GM19455 (cell line): ENCODE measurements at regions not wholly inside any gene's neighbourhood (a gene's known extent, or its start where the extent isn't known, plus 50 kb on each side); places are given as distances from the start of the nearest gene placed in this dataset.
"Not testable (repeated sequence)": the region's sequence is repeated elsewhere in the genome, so short reads cannot be mapped to it uniquely, and the experiment has no call there.

Source experiments
- ATAC-seq: cut with Tn5 transposase; IDR thresholded peaks from one replicate; pipeline ENCODE4 v1.9.1; 2021; ENCODE audit not compliant: unreplicated experiment

DNA sequence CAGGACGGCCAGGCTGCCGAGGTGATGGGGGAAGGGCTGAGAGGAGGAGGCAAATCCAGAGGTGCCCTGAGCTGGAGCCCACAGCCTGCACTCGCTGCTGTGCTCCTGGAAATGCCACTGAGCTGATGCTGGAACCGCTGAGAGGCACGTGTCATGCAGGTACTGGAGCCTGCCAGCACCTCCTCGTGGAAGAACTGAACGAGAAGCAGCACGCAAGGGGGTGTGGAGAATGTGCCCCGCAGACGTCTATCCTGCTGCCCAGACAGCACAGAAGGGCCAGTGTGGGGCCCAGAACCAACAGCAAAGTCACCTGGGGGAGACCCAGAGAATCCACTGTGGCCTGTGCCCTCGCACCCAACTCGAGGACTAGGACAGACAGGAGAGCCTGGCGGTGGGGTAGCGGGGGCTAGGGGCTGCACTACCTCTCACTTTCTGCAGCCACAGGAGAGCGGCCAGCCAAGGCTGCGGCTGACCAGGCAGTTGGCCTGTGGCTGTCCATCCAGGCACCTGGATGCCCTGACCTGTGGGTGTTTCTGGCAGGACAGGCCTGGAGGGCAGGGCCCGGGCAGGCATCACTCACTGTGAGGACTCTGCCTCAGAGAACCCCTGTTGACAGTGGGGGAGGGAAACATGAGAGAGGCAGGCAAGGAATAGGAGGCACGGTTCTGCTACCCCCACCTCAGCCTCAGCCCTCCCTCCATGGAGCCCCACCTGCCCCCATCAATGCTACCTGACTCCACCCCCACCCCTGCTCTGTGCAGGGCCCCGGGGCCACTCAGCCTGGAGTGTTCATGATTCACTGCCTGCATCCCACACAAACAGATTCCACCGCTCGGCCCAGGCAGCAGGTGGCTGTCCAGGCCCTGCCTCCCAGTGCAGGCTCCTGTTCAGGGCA is 213.1 kb downstream of the TBC1D2B start:
- ATAC-seq, result no peak

DNA sequence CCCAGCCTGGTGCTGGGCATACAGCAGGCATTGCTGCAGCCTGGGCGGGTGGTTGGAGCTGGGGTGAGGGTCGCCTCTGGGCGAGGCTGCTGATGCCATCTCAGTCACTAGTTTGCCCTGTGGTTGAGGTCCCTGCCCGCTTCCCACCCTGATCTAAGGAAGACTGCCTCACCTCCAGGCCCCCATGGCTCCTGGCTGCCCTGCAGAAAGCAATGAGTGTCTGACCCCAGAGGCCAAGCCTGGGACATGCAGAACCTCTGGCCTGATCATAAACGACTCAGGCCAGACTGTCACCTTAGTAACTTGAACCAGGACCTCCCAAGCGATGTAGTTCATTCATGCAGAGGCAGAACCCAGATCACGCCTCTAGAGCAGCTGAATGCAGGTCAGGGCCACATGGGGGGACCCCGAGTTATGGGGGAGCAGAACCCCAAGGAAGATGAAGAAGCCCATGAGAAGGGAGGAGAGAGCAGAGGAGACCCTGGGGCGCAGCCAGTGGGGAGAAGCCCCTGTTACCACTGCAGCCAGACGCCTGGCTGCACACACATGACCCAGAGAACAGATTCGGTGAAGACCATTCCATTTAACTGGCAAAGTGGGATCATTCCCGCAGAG is 213.9 kb downstream of the TBC1D2B start:
- no peak for ATAC-seq

DNA sequence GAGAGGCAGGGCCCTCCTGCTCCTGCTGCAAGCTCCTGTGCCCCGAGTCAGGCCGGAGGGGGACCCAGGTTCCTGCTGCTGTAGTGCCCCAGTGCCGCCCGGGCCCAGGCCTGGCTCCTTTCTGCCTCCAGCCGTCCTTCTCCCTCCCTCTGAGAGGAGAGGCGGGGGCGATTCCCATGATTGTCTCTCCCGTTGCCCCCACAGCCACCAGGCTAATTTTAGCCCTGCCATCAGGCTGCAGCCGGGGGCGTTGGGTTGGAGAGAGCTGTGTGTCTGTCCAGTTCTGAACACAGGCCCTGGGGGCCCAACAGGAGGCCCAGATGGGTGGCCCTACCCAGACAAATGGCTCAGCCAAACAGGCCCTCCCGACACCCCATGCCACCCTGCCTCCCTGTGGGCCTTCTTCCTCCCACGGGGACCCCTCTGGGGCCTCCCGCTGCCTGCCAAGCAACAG is 214.8 kb downstream of the TBC1D2B start:
- no peak for ATAC-seq

DNA sequence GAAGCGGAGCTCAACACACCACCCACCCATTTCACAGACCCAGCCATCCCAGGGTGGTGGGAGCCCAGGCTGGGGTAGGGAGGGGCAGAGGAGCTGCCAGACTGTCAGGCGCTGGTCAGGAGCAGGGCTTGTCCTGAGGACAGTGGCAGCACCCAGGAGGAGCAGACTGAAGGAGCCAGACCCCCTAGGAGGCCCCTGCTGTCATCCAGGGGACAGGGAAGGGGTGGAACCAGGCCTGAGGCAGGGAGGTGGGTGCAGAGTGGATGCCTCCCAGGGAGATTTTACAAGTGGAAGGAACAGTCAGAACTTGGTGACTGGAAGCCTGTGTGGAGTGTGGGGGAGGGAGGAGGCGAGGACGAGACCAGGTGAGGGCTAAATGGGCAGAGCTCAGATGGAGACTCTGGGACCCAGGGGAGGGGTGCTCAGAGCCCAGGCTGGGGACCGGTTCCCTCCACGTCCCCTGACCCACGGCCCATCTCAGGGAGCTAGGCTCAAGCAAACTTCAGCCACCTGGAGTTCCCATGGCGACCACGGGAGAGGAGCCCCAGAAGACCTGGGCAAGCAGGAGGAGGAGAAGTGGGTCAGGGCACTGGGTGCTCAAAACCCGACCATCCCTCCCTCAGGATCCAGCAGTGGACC is 215.4 kb downstream of the TBC1D2B start:
- not testable (repeated sequence) for ATAC-seq

DNA sequence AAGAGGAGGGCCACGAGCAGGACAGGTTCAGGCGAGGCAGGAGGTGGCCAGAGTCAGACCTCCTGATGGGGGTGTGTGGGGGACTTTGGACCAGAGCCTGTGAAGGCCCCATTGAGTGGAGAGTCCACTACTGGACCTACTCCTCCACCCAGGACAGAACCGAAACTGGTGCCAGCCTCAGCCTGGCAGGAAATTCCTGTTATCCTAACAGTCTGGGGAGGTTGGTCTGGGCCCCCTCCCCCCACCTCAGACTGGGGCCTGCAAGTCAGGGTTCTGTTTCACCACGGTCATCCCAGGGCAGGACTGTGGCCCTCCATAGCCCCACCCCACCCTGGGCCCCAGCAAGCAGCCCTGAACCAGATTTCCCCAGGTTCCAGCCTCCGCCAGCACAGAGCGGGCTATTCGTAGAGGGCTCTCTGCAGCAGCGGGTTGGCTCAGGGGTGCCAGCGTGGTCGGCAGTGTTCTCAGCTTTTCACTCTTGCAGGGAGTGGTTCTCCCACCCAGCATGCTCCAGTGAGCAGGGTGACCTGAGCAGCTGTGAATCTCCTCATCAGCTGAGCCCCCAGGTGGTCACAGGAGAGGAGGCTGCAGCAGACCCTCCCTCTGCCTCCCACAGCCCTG is 217.3 kb downstream of the TBC1D2B start:
- no peak for ATAC-seq

DNA sequence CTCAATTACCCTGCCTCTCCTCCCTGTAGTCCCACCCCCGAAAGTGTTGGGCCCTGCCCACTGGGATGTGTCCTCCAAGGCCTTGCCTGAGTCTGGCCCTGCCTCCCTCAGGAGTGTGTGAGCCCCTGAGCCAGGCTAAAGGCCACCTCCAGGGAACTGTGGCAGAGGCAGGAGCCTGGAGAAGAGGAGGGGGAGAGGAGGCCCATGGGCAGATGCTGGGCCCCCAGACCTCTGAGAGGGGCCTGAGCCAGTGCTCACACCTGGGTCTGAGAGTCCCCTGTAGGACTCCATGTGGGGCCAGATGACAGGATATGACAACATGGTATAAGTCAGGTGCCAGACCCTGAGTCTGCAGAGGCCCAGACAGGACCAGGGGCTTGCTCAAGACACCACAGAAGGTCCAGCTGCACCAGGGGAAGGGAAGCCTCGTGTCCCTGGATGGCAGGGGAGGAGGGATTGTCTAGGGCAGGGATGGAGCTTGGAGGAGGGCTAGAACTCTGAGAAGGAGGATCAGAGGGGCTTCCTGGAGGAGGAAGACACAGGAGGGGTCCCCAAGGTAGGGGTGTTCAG is 217.9 kb downstream of the TBC1D2B start:
- no peak for ATAC-seq

DNA sequence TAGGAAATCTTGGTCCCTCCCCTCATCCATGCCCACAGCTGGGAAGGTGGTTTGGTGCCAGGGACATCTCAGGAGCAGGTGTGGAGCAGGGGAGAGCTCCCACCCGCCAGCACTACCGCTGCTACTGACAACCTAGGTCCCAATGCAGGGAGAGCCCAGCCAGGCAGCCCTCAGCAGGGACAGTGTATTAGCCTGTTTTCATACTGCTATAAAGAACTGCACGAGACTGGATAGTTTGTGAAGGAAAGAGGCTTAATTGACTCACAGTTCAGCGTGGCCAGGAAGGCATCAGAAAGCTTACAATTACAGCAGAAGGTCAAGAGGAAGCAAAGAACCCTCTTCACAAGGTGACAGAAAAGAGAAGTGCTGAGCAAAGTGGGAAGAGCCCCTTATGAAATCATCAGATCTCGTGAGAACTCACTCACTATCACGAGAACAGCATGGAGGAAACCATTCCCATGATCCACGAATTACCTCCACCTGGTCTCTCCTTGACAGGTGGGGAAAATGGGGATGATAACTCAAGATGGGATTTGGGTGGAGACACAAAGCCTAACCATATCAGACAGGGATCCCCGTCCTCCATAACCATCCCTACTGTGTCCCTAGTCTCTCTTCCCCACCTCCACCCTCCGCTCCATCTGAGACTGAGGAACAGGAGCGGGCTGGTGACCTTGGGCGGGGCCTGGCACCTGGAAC is 218.6 kb downstream of the TBC1D2B start:
- no peak for ATAC-seq

DNA sequence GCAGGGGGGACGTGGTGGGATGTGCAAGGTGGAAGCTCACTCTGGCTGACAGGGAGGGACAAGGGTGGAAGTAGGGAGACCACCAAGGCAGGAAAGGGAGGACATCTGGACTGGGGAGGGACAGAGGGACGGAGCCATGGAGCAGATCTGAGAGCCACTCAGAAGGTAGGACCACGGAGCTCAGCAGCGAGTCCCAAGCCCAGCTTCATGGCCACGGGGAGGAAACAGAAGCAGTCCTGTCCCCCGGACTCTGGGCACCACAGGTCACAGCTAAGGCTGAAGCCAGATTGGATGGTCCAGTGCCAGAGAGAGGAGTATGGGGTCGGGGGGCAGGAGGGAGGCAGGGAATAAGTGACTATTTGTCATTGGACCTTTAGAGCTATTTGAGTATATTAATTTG is 220.1 kb downstream of the TBC1D2B start:
- no peak for ATAC-seq

DNA sequence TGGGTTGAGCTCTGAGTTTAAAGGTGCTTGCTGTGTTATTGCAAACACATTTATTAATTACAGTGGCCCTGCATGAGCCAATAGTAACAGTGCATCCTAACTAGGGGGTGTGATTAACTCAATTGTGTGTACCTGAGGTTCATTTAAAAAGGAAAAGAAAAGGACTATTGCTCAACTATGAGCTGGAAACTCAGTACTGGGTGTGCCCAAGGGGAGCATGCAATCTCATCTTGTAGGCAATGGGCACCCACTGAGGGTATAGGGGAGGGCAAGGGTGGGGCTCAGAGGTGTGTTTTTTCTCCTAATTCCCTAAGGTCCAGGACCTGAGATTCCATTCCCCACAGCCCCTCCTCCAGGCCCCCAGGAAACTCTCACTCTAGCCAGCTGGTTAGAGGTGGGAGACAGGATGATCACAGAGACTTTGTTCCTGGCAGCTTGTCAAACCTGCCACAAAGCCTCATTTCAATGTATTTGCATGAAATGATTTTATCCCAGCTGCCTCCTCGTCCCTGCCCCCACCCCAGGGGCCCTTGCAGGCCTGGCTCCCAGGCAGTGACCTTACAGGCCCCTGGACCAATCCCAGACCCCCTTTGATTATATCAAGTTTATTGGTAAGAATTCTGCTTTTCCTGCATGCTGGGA is 220.7 kb downstream of the TBC1D2B start:
- no peak for ATAC-seq

DNA sequence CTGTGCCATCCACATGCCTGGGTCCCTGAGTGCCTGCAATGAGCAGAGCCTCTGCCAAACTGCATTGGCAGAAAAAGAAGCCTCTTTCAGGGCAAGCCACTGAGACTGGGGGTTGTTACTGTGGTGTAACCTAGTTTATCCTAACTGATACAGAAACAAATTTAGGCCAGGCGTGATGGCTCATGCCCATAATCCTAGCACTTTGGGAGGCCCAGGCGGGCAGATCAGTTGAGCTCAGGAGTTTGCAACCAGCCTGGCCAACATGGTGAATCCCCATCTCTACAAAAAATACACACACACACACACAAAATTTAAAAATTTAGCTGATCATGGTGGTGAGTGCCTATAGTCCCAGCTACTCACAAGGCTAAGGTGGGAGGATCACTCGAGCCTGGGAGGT is 221.6 kb downstream of the TBC1D2B start:
- no peak for ATAC-seq

DNA sequence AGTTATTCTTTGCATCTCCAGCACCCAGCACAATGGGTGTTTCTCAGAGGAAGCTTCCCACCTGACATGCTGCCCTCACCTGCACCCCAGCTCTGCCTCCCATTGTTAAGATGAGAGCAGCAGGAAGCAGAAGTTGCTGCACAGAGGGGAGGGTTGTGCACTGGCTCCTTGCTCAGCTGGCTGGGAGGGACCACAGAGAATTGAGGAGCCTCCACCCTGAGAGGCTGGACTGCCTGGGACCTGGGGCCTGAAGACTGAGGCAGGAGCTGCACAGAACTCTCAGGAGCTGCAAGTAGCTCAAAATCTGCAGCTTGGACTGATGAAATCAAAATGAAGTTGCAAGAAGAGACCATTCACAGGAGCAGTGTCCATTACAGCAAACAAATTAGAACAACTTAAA is 222.3 kb upstream of the LINGO1 start:
- ATAC-seq, result no peak

DNA sequence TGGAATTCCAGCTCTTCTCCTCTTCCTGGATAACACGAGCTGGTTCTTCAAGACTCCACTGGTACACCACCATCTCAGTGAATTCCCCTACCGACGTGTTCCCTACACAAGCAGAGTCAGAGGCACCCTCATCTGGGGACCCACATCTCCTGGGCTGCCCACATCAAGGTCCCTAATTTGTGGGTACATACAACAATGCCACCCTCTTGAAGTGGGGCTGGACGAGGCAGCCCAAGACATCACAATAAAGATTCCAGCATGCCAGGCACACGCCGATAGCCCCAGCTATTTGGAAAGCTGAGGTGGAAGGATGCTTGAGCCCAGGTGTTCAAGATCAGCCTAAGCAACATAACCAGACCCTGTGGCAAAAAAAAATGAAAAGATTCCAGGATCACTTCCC is 221.2 kb upstream of the LINGO1 start:
- ATAC-seq, result no peak

DNA sequence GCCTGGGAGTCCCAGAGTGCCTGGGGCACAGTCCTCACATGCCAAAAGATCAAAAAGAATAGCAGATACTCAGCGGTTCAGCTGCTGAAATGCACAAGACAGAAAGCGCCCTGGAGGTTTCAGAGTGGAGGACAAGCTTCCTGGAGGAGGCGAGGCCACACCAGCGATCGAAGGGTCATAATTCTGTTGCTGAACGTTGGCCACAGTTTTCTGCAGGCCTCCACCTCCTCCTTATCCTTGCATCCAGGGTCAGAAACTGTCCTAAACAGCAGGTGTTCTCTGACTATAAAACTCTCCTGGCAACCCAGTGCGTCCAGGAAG is 220.3 kb upstream of the LINGO1 start:
- no peak for ATAC-seq

DNA sequence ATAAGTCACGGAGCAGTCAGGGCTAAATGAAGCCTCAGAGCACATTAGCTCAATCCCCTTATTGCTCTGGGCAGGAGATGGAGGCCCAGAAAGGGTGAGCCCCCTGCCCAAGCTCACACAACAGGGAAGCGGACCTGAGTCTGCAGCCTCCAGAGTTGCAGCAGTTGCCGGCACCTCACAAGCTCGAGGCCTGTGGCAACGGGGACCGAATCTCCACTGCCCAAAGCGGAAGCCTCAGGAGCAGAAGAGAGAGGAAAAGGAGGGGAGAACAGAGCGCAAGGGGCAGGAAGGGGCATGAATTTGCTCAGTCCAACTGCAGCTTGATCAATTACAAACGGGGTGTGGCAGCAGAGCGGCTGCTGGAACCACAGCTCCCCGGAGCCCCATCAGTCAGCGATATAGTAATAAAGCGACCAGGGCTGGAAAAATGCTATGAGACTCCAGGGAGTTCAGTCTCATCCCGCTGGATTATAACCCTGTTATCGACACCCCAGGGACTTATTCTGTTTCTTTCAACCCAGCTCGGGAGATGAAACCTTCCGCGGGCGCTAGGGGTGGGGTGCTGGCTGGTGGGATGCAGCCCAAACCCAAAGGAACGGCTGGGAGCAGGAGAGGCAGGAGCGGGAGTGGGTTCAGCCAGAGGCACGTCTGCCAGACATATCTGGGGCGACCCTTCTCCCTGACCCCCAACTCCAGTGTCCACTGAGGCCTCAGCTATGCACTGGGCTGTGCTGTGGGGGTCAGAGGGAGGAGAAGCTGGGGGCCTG is 219.7 kb upstream of the LINGO1 start:
- no peak for ATAC-seq

DNA sequence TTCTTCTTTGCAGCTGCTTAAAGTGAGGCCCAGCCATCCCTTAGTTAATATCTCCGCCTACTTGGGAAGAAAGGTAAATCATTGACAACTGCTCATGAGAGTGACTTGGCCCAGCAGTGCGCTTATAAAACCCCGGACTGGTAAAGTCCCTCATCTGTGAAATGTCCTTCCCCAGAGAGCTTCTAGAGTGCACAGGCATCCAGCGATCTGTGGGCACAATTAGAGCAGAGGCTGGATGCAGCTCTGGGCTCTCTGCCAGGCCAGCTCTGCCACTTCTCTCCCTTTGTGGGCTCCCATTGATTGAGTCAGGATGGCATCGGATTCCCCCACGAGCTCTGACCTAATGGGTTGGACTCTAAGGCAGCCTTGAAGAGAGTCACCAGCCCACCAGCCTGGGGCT is 219.0 kb upstream of the LINGO1 start:
- no peak for ATAC-seq

DNA sequence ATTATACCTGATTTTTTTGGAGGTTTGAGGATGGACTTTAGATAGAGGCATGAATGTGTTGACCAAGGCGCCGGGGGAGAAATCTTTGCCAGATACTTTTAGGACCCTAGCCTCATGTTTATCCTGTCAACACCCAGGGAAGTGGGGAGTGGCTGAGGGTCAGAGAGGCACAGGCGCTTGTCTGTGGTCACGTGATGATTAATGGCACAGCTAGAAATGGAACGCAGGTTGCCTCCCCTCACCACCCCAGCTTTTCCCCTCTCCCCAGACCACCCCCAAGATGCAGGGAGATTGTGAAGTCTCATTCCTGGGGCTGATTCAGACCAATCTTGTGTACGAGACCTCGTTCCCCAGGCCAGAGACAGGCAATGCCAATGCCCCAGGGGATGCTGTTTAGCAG is 218.4 kb upstream of the LINGO1 start:
- no peak for ATAC-seq

DNA sequence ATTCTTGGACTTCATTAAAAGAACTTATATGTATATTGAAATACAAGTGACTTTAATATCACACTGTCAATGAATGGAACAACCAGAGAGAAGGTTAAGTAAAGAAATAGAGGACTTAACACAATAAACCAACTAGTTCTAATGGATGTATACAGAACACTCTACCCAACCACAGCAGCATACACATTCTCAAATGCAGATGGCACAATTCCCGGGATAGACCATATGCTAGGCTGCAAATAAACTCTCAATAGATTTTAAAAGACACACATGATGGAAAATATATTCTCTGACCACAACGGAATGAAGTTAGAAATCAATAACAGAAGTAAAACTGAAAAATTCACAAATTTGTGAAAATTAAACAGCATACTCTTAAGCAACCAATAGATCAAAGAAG is 214.3 kb upstream of the LINGO1 start:
- ATAC-seq, result no peak

DNA sequence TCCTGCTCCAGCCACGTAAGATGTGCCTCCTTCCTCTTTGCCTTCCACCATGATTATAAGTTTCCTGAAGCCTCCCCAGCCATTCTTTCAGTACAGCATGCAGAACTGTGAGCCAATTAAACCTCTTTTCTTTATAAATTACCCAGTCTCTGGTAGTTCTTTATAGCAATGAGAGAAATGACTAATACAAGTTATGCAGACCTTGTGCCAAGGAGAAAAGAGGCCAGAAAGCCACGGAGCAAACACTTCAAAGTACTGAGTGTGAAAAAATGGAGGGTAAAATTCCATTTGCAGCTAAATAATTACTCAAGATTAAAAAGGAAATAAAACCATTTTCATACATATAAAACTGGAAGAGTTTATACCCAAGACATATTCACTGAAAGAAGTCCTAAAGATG is 213.6 kb upstream of the LINGO1 start:
- ATAC-seq, result no peak

DNA sequence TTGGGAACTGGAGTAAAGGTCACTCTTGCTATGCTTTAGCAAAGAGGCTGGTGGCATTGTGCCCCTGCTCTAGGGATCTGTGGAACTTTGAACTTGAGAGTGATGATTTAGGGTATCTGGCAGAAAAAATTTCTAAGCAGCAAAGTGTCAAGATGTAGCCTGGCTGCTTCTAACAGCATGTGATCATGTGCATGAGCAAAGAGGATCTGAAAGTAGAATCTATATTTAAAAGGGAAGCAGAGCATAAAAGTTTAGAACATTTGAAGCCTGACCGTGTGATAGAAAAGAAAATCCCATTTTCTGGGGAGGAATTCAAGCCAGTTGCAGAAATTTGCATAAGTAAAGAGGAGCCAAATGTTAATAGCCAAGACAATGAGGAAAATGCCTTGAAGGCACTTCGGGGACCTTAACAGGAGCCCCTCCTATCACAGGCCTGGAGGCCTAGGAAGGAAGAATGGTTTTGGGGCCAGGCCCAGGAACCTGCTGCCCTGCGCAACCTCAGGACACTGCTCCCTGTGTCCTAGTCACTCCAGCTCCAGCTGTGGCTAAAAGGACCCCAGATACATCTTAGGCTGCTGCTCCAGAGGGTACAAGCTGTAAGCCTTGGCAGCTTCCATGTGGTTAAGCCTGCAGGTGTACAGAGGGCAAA is 212.2 kb upstream of the LINGO1 start:
- ATAC-seq, result no peak
